GM19397 (cell line): ENCODE measurements at regions not wholly inside any gene's neighbourhood (a gene's known extent, or its start where the extent isn't known, plus 50 kb on each side); places are given as distances from the start of the nearest gene placed in this dataset.
"Not testable (repeated sequence)": the region's sequence is repeated elsewhere in the genome, so short reads cannot be mapped to it uniquely, and the experiment has no call there.

Experiments
- ATAC-seq: cut with Tn5 transposase; IDR thresholded peaks from one replicate; pipeline ENCODE4 v1.9.1; 2021; ENCODE audit warnings: mild to moderate bottlenecking, moderate library complexity; ENCODE audit not compliant: unreplicated experiment

GRCh38 chr5:56405116-56405908 is 172.2 kb upstream of the ANKRD55 start:
- no peak for ATAC-seq

- no peak for ATAC-seq
Measured at GRCh38 chr5:56402266-56403220, 169.4 kb upstream of the ANKRD55 start.

- ATAC-seq, result not testable (repeated sequence)
Measured at GRCh38 chr5:56397796-56398195, 164.7 kb upstream of the ANKRD55 start.

GRCh38 chr5:56396634-56397033 is 163.5 kb upstream of the ANKRD55 start:
- no peak for ATAC-seq

- no peak for ATAC-seq
Measured at GRCh38 chr5:56389261-56389660, 156.1 kb upstream of the ANKRD55 start.

GRCh38 chr5:56388229-56388985 is 155.3 kb upstream of the ANKRD55 start:
- ATAC-seq, result no peak

GRCh38 chr5:56386046-56386445 is 152.9 kb upstream of the ANKRD55 start:
- ATAC-seq, result no peak

- ATAC-seq, result no peak
Measured at GRCh38 chr5:56384186-56384585, 151.1 kb upstream of the ANKRD55 start.

GRCh38 chr5:56383761-56384160 is 150.6 kb upstream of the ANKRD55 start:
- ATAC-seq, result no peak

GRCh38 chr5:56382896-56383295 is 149.8 kb upstream of the ANKRD55 start:
- no peak for ATAC-seq

- no peak for ATAC-seq
Measured at GRCh38 chr5:56377573-56377972, 144.4 kb upstream of the ANKRD55 start.

GRCh38 chr5:56376128-56376527 is 143.0 kb upstream of the ANKRD55 start:
- ATAC-seq, result no peak

- ATAC-seq, result no peak
Measured at GRCh38 chr5:56375011-56375410, 141.9 kb upstream of the ANKRD55 start.

GRCh38 chr5:56372491-56372890 is 139.4 kb upstream of the ANKRD55 start:
- ATAC-seq, result not testable (repeated sequence)

- ATAC-seq, result no peak
Measured at GRCh38 chr5:56369361-56369811, 136.3 kb upstream of the ANKRD55 start.

GRCh38 chr5:56367748-56368147 is 134.6 kb upstream of the ANKRD55 start:
- ATAC-seq, result no peak

GRCh38 chr5:56366986-56367385 is 133.9 kb upstream of the ANKRD55 start:
- no peak for ATAC-seq

- no peak for ATAC-seq
Measured at GRCh38 chr5:56361398-56361797, 128.3 kb upstream of the ANKRD55 start.

GRCh38 chr5:56360816-56361215 is 127.7 kb upstream of the ANKRD55 start:
- ATAC-seq, result no peak

- ATAC-seq, result no peak
Measured at GRCh38 chr5:56359809-56360685, 126.9 kb upstream of the ANKRD55 start.
